ENCODE measurements at regions not wholly inside any gene's neighbourhood (a gene's known extent, or its start where the extent isn't known, plus 50 kb on each side); places are given as distances from the start of the nearest gene placed in this dataset.
A peak's percentile ranks its signal among the peaks of the same experiment; 100 is the strongest.

DNA sequence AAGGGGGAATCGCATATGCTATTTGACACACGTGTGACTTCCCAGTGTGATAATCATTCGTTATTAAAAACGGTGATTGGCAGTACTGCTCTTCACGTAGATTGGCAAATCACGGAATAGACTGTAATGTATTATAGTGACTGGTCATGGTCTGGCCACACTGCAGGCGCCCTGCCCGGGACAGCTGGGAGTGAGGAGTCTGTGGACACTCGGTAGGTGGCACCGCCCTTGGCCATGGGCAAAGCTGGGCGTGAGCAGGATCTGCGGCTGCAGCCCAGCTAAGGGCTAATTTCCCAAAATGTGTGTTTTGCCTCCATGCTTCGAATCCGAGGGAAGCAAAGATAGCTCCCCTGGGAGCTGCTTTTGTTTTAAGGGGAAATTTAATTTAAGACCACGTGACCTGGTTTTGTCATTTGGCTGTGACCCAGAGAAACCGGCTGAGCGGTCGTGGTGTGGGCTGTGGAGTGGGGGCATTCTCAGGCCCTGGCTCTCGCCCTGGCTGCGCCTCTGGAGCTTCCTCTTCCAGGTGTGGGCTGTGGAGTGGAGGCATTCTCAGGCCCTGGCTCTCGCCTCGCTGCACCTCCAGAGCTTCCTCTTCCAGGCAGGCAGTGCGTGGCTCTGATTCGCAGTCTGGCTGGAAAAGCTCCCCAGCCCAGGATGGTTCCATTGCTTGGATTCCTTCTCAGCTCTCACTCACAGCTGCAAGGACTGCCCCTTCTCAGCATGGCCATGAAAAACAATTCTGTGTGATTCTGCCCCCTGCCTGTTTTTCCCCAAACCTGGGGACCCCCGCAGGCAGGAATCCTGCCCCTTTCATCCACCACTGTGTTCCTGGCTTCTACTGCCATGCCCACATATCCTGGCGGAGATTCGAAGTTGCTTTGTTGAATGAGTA, 131.1 kb downstream of the OLFM1 start:
- ATAC-seq (no peak), DNase-seq (ENCODE audit: low spot score) (no peak)

DNA sequence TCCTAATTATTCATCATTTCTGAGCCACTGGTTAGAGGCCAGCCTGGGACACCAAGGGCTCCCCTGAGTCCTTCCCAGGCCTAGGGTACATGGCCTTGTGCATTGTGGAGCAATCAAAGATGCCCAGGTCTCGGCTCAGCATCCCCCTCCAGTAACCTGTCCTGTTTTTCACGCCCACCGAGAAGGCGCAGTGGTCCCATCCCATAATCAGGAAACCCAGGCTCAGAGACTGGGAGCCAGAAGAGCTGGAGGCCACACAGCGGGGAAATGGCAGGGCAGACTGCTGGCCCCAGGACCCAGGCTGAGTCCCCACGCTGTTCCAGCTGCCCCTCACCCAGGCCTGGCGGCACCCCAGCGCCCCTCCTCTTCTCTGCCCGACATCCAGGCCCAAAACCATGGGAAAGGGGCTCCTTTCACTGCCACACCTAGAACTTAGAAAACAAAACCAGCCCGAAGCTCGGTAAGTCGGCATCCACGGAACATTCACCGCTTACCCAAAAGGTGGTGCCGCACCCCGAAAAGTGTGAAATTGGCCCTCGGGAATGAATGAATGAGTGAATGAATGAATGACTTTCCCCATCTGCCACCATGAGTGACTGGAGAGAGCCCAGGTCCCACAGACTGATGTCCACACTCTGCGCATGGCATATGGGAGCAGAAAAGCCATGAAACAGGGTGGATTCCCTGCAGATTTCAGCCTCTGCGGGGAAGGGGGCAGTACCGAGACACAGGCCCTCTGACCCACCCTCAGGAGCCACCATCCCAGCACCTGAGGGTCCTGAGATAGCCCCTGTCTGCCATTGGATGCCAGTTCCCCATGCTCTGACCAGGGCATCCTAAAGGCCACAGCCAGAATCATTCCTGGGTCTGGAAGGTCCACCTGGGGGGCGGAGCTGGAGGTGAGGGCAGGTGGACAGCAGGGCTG, 132.5 kb downstream of the OLFM1 start:
- DNase-seq (ENCODE audit: low spot score) (no peak), ATAC-seq (no peak)

DNA sequence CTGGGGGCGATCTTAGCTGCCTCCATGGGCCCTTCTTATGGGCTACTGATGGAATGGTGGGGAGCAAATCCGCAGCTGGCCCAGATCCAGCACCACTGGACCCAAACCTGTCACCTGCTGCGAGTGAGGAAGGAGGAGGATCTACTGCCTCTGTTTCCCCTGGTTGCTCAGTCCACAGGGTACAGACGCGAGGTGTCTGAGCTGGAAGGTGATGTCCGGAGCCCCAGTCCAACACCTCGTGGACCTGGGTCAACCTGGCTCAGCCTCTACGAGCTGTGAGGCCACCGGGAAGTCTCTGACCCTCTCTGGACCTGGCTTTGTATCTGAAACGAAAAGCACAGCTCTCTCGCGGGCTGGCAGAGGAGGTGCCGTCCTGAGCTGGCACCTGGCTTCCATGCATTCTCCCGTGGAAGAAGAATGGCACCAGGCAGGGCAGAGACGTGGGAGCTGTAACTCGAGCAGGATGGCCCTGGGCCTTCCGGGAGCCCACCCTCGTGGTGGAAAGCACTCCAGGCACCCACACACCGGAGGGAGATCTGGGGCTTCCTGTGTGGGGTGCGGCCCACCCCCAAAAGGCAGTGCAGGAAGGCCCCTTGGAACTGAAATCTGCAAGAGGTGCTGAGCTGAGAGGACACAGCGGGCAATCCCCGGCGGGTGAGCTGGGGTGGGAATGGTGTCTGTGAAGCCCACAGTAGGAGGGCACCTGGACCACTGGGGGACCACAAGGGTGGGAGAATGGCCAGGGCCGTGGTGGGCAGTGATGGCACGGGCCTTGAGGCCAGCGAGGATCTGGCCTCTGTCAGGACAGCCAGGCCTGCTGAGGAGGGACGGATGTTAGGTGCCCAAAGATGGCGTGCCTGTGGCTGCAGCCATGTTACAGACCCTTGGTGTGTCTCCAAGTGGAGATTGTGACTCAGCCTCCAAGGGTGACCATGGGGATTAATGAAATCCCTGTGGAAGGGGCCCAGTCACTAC, 133.4 kb downstream of the OLFM1 start:
- no peak for DNase-seq (ENCODE audit: low spot score)

DNA sequence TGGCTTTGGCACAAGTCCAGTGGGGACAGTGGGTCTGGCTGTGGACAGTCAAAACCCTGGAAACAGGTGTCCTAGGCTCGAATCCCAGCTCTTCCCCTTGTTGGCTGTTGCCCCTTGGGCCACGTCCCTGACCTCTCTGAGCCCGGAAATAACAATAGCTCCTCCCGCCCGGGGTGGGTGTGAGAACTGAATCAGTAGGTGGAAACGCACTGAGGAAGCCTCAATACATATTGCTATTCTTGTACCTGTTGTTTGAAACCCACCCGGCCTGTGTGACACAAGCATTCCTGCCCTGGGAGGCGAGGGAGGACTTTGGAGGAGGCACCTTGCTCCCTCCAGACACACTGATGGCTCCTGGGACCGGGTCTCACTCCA, 134.1 kb downstream of the OLFM1 start:
- no peak for DNase-seq (ENCODE audit: low spot score)

More for the DNA sequence above, 133.4 kb downstream of the OLFM1 start:
- ATAC-seq, result no peak

DNA sequence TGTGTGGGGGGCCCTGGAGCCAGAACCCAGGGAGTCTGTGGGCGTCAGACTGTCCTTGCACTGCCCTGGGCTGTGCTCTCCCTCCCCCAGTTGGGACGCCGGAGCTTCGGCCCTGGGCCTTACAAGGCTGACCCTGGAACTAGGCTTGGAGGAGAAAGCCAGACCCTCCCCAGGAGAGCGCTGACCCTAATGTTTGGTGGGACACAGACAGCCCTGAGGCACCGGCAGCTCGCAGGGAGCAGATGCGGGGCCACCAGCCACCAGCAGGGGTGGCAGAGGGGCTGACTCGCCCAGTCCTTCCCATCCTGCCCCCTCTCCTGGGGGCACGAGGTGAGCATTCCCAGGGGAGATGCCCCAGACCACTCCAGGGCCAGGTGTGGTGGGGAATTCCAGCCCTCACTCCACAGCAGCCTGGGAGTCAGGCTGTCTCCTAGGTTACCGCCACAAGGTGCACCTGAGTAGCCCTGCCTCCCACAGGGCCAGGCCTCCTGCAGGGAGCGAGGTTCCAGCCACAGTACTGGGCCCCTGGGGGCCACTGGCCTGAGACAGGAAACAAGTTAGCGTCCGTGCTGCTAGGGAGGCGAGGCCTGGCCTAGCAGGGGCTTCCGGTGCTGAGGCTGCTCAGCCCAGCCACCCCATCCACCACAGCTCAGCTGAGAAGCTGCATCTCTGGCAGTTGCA, 134.6 kb downstream of the OLFM1 start:
- ATAC-seq (no peak), DNase-seq (ENCODE audit: low spot score) (no peak)

More for the DNA sequence above, 134.1 kb downstream of the OLFM1 start:
- no peak for ATAC-seq

DNA sequence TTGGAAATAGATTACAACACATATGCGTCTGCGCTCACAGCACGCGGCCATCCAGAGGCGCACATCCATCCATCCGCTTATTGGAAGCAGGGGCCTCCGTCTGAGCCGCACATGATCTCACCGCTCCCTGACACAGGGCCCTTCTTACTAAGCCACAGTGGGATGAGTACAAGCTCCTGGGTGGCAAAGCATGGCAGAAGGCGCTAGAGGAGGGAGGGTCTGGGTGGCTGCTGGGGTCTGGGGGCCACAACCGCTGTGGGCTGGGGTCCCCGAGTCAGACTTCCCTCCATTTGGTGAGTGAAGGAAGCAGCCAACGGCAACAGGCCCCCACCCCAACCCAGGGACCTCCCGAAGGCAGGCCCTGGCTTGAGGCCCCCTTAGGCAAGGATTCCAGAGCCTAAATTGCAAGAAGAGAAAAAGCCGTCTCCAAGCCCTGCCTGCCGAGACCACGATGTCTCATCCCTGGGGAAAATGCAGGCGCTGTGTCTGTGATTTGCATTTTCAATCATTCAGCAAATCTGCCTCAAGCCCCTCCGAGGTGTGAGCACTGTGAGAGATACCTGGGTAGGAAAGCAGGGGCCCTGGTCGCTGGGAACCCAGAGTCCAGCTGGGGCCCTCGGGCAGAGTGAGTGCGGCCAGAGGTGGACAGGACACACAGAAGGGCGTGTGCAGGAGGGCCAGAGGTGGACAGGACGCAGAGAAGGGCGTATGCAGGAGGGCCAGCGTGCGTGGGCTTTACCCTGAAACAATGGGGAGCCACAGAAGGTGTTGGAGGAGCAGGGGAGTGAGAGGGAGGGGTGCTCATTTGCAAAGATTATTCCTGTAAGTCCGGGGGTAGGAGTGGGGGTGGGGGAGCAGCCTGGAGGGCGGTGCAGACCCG, 135.7 kb downstream of the OLFM1 start:
- ATAC-seq (no peak), DNase-seq (ENCODE audit: low spot score) (no peak)

DNA sequence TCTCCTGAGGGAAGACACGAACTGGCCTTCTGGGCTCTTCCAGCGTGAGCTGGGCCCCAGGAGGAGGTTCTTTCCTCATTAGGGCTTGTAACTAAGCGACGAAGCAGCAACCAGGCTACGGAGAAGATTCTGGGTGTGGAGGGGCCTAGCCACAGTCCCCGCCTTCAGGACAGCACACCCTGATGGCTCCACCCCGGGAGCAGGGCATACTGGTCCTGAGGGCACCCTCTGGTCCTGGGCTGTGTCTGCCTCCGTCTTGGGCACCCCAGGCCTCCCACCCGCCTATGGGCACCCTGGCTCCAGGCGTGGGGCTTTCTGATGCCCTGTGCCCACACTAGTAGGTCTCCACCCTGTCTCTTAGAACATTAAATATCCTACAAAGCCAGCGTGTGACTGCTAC, 136.4 kb downstream of the OLFM1 start:
- no peak for ATAC-seq

DNA sequence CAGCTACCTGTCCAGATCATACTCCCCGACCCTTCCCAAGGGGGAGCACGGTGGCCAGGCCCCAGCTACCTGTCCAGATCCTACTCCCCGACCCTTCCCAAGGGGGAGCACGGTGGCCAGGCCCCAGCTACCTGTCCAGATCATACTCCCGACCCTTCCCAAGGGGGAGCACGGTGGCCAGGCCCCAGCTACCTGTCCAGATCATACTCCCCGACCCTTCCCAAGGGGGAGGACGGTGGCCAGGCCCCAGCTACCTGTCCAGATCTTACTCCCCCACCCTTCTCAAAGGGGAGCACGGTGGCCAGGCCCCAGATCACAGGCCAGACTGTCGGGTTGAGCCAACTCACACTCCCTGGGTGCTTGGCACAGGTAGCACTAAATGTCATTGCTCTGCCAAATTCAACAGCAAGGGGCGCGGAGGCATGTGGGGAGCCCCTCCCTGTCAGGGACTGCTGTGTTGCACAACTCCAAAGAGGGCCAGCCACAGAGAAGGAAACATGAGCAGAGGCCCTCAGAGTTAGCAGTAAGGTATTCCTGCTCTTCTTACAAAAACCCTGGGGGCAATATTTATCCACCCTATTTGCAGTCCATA, 136.9 kb downstream of the OLFM1 start:
- ATAC-seq (peak; percentile 46), DNase-seq (ENCODE audit: low spot score) (no peak)

More for the DNA sequence above, 136.4 kb downstream of the OLFM1 start:
- no peak for DNase-seq (ENCODE audit: low spot score)

DNA sequence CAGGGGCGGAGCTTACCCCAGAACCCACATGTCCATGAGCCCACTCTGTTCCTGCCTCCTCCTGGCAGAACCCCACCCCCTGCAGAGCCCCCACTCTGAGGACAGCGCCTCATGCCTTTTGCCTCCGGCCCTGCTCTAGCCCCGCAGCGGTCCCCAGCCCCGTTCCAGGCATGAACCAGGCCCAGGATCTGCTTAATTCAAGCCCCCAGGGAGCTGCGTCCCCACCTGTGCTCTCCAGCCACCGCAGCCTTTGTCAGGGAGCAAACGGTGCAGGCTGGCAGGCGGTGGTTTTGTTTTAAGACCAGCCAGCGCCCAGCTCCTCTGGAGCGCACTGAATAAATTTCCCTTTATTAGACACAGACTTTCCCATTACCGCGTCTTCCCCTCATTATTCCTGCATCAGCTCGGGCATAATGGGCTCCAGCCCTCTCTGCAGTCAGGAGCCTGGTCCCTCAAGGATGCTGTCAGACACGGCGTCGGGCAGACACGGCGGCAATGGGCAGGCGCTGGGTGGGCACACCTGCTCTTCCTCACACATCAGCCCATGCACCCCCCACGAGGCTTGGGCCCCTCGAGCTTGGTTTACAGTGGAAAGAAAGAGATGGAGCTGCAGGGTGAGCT, 137.6 kb downstream of the OLFM1 start:
- ATAC-seq, result no peak
- DNase-seq (ENCODE audit: low spot score), result no peak

DNA sequence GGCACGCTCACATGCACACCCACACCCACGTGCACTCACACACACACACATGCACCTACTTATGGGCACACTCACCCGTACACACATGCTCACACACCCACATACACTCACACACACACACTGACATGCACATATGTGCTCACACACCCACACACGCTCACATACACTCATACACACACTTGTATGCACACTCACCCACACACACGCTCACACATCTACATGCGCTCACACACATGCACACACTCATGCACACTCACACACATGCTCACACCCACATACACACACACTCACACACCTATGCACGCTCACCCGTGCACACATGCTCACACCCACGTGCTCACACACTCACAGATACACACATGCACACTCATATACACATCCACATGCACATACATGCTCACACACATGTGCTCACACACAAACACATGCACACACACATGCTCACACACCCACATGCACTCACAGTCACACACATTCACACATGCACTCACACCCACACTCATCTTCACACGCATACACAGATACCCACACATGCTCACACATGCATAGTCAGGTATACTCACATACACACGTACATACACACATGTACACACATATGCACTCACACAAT, 138.3 kb downstream of the OLFM1 start:
- ATAC-seq, result no peak
- no peak for DNase-seq (ENCODE audit: low spot score)

DNA sequence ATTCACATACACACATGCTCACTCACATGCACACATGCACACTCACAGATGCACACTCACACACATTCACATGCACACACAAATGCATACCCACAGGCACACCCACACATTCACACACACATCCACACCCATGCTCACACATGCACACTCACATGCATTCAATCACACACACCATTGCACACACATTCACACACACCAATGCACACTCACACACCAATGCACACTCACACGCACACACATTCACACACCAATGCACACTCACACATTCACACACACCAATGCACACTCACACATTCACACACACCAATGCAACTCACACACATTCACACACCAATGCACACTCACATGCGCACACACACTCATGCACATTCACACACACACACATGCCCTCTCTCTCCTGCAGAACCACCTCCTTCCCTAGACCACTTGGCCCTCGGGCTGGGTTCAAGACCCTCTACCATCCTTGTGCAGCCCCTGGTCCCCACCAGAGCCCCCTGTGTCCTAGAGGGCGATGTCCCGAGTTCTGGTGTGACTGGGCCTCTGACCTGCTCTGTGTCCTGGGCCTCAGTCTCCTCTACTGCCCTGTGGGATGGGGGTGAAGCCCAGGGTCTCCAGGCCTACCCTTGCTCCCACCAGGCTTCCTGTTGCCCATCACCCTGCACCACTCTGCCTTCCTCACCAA, 139.0 kb downstream of the OLFM1 start:
- no peak for ATAC-seq
- DNase-seq (ENCODE audit: low spot score), result no peak

DNA sequence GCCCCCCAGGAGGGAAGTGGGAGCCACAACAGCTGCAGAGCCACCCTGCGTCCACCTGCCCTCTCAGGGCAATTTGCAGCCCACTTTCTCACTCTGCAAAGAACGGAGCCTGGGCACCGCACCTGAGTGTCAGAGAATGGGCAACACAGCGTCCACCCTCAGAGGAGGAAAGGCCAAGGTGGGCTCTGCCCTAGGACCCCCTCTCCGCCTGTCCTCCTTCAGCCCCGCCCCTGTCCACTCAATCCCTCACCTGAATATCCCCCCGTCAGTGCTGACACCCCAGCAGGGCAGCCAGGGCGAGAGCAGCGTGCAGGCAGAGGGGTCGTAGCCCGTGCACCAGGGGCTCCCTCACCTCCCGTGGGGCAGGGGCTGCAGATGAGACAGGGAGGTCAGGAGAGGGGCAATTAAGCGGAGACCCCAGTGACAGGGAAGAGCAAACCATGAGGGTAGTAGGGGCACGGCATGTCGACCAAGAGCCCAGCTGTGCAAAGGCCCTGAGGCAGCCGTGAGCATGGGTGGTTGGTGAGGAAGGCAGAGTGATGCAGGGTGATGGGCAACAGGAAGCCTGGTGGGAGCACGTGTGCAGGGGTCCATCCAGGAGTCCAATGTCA, 140.3 kb downstream of the OLFM1 start:
- no peak for ATAC-seq

DNA sequence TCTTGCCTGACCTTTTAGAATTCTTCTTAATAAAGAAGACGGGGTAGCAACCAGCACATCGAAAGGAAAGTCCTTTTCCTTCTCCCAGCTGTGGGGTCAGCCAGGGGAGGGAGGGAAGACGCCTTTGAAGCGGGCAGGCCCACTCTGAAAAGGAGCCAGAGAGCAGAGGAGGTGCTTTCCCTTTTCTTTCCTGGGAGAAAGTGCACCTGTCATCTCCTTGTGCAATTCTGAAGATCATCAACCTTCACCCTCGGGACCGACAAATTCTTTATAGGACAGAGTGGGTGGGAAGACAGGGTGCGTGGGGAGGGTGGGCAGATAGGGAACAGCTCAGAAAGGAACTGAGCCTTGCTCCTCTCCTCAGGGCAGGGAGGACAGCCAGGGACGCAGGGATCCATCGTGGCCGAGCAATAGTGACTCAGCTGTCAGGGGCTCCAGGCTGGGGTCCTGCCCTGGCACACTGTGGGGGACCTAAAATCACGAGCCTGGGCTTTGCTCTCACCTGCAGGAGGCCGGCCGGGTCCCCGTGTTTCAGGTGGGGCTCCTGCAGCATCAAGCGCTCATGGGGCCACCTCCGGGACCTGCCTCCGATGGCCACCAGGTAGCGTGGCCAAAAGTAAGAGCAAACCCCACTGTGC, 141.0 kb downstream of the OLFM1 start:
- no peak for DNase-seq (ENCODE audit: low spot score)

More for the DNA sequence above, 140.3 kb downstream of the OLFM1 start:
- DNase-seq (ENCODE audit: low spot score), result no peak

DNA sequence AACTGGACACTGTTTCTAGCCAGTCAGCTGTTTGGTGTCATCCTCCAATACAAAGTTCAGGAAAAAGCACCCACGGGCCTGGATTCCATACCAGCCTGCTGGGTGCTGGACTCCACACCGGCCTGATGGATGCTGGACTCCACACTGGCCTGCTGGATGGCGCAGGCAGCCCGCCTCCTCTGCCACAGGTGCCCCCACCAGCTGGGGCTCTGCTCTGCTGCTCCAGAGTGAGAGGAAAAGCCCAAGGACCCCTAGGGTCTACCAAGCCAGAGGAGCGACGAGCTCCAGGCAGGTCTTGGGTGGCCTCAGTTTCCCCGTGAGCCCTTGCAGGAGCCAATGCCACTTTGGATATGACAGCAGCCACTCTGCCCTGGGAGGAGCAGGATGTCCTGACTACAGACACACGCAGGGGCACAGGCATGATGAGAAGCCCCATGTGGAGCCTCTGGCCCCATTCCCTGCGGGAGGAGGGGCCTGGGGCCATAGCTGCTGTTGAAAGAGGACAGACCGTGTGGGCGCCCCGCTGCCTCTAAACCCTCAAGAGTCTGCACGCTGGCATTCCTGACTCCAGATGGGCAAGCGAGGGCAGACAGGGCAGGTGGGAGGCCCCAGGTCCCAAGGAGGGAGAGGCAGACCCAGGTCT, 141.6 kb downstream of the OLFM1 start:
- no peak for ATAC-seq

More for the DNA sequence above, 141.0 kb downstream of the OLFM1 start:
- ATAC-seq, result no peak

DNA sequence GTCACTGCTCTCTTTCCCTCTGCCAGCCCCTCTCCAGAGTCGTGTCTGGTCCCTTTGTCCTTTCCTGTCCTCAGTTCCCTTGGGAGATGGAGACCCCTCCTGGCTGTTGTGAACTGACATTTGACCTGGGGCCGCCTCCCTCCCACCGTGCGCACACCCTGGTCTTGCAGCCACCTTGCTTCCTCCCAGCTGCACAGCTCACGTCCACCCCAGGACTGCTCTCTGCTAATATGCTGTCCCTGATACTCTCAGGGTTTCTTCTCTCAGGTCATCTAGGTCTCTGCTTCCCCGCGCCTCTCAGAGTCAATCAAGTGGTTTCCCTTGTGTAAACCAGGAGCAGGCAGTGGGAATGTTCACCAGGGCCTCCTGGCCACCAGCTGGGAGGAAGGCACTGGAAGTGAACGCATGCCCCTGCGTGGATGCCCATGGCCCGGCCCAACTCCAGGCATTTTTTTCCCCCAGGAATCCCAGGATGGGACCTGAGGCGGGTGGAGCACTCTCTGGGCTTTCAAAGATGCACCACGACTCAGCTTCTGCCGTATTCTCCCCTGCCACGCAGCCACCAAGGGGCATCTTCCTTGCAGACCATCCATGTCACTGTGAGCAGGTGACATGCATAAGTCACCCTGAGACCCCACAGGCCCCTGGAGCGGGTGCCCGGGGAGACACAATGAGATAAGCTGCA, 142.4 kb downstream of the OLFM1 start:
- DNase-seq (ENCODE audit: low spot score) (no peak), ATAC-seq (no peak)

More for the DNA sequence above, 141.6 kb downstream of the OLFM1 start:
- DNase-seq (ENCODE audit: low spot score), result no peak

Data from left lobe of liver (tissue), 2 donors.